Smooth muscle cell (in vitro differentiated cells): ENCODE measurements at regions not wholly inside any gene's neighbourhood (a gene's known extent, or its start where the extent isn't known, plus 50 kb on each side); places are given as distances from the start of the nearest gene placed in this dataset.

Source experiments
- DNase-seq: peaks from one replicate; lab custom pipeline; 2025; ENCODE audit not compliant: unreplicated experiment; lab: John Stamatoyannopoulos, UW
- H2AFZ ChIP-seq: fragments of 200-600 bp; sonication (generic); 2 replicates; pipeline ENCODE4 v1.6.0; 2016; ENCODE audit warnings: antibody characterized with exemption, low read depth, mild to moderate bottlenecking
- H3F3A ChIP-seq: fragments of 200-600 bp; sonication (generic); 2 replicates; pipeline ENCODE4 v1.6.0; 2017; ENCODE audit warnings: antibody characterized with exemption, low read depth
- H3K27ac ChIP-seq: fragments of 200-600 bp; sonication (generic); 2 replicates; pipeline ENCODE4 v1.5.1; 2016; ENCODE audit warnings: low read depth, mild to moderate bottlenecking
- H3K27me3 ChIP-seq: fragments of 200-600 bp; sonication (generic); 2 replicates; pipeline ENCODE4 v1.6.1; 2016; ENCODE audit warnings: low read depth, mild to moderate bottlenecking
- H3K36me3 ChIP-seq: fragments of 200-600 bp; sonication (generic); 2 replicates; pipeline ENCODE4 v1.5.1; 2016; ENCODE audit warnings: low read depth
- H3K4me1 ChIP-seq: fragments of 200-600 bp; sonication (generic); 2 replicates; pipeline ENCODE4 v1.5.1; 2016; ENCODE audit warnings: low read depth
- H3K4me2 ChIP-seq: fragments of 200-600 bp; sonication (generic); 2 replicates; pipeline ENCODE4 v1.6.0; 2016; ENCODE audit warnings: mild to moderate bottlenecking
- H3K4me3 ChIP-seq: fragments of 200-600 bp; sonication (generic); 2 replicates; pipeline ENCODE4 v1.5.1; 2016; ENCODE audit warnings: mild to moderate bottlenecking
- H3K79me2 ChIP-seq: fragments of 200-600 bp; sonication (generic); 2 replicates; pipeline ENCODE4 v1.6.0; 2016; ENCODE audit warnings: low read depth, mild to moderate bottlenecking
- H3K9ac ChIP-seq: fragments of 200-600 bp; sonication (generic); 2 replicates; pipeline ENCODE4 v1.6.0; 2016; ENCODE audit warnings: low read depth
- H3K9me3 ChIP-seq: fragments of 200-600 bp; sonication (generic); replicated peaks from 2 replicates; pipeline ENCODE4 v1.5.1; 2016; ENCODE audit warnings: low read depth
- H4K20me1 ChIP-seq: fragments of 200-600 bp; sonication (generic); 2 replicates; pipeline ENCODE4 v1.6.0; 2016; ENCODE audit warnings: low read depth
- WGBS: methylation state at CpG from one replicate; pipeline ENCODE4 v1.1.7; 2016; ENCODE audit warnings: low lambda C conversion rate; 5-methylcytosine and 5-hydroxymethylcytosine counted together
- TF ChIP-seq, protein P1 (sequence below): fragments of 200-600 bp; sonication (generic); IDR thresholded peaks from 2 replicates; pipeline ENCODE4 v1.5.1; 2017; ENCODE audit warnings: borderline replicate concordance, mild to moderate bottlenecking, antibody characterized with exemption; ENCODE audit not compliant: insufficient read depth, poor library complexity, severe bottlenecking

DNA sequence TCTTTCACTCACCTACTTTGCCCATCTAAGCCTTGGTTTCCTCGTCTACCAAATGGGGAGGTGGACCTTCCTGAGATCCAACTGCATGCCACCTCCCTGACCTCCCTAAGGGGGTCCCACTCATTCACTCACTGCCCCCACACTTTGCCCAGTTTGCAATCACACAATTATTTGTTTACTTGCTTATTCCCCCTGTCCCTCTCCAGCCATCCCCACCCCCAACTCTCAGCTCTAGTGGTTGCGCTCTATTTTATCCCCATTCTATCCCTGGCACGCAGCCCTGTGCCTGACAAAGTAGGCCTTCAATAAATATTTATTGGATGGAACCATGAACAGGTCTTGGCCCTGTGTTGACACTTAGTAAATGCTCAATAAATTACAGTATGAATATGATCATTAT is 130.8 kb upstream of the LARP1 start:
- no peaks in the 10 kb centered on the region for H4K20me1 ChIP-seq
- no peaks in the 10 kb centered on the region for H3K9me3 ChIP-seq
- TF ChIP-seq, protein P1, sequence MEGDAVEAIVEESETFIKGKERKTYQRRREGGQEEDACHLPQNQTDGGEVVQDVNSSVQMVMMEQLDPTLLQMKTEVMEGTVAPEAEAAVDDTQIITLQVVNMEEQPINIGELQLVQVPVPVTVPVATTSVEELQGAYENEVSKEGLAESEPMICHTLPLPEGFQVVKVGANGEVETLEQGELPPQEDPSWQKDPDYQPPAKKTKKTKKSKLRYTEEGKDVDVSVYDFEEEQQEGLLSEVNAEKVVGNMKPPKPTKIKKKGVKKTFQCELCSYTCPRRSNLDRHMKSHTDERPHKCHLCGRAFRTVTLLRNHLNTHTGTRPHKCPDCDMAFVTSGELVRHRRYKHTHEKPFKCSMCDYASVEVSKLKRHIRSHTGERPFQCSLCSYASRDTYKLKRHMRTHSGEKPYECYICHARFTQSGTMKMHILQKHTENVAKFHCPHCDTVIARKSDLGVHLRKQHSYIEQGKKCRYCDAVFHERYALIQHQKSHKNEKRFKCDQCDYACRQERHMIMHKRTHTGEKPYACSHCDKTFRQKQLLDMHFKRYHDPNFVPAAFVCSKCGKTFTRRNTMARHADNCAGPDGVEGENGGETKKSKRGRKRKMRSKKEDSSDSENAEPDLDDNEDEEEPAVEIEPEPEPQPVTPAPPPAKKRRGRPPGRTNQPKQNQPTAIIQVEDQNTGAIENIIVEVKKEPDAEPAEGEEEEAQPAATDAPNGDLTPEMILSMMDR: no peak
- no peaks in the 10 kb centered on the region for H3K4me1 ChIP-seq
- H3K4me3 ChIP-seq: no peak overlapping the region
- H3K4me2 ChIP-seq: no peak overlapping the region
- no peak overlapping the region for H2AFZ ChIP-seq
- WGBS: 97% methylated on average over 3 of the region's 3 CpGs
- peaks cover 5% of the 10 kb centered on the region for H3F3A ChIP-seq
- H3K27me3 ChIP-seq: no peaks in the 10 kb centered on the region
- no peak for DNase-seq
- no peaks in the 10 kb centered on the region for H3K36me3 ChIP-seq
- H3K79me2 ChIP-seq: no peaks in the 10 kb centered on the region
- H3K27ac ChIP-seq: no peak overlapping the region
- H3K9ac ChIP-seq: no peak overlapping the region

DNA sequence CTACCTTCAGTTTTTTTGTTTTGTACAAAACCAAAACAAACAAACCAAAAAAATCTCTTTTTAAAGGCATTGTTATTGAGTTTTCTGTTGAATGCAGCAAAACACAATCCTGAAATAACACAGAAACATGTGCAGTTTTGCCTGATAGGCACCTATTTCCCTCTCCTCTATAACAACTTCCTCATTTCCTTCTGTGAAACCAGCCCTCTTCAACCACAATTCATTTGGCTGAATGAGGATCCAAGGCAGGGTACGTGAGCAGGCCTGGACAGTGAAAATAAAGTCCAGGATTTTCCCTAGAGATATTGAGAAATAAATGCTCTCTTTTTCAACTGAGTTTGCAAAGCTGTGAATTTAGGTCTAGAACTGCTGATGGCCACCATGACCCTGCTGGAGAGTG is 134.8 kb upstream of the LARP1 start:
- H3K79me2 ChIP-seq: no peaks in the 10 kb centered on the region
- H4K20me1 ChIP-seq: no peaks in the 10 kb centered on the region
- H3K36me3 ChIP-seq: no peaks in the 10 kb centered on the region
- no peaks in the 10 kb centered on the region for H3K4me1 ChIP-seq
- DNase-seq: no peak
- H2AFZ ChIP-seq: no peak overlapping the region
- H3K27me3 ChIP-seq: no peaks in the 10 kb centered on the region
- TF ChIP-seq, protein P1: no peak
- H3K27ac ChIP-seq: no peak overlapping the region
- H3K4me3 ChIP-seq: no peak overlapping the region
- H3F3A ChIP-seq: peaks cover 8% of the 10 kb centered on the region
- H3K9ac ChIP-seq: no peak overlapping the region
- H3K9me3 ChIP-seq: no peaks in the 10 kb centered on the region
- H3K4me2 ChIP-seq: no peak overlapping the region
- WGBS: 88% methylated on average over 1 of the region's 1 CpG

DNA sequence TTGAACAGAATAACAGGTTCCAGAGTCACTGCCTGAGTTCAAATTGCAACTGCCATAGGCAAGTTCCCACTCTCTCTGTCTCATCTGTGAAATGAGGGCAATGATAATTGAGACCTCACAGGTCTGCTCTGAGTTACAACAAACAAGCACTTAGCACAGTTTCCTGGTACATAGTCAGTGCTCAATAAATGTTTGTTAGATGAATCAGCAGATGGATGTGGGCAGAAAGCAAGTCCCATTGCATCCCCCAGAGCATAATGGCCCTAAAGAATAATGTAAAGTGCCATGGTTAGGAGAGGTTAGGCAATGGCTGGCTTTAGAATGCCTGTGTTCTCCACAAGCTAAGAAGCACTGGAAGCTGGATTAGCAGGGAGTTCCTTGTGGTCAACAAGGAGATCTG is 136.5 kb upstream of the LARP1 start:
- Histone ChIP-seq H2AFZ (no peak overlapping the region), H3K4me2 (no peak overlapping the region), H3K4me3 (no peak overlapping the region), H3K36me3 (no peaks in the 10 kb centered on the region), H3K9ac (no peak overlapping the region), H3K9me3 (no peaks in the 10 kb centered on the region), H3K79me2 (no peaks in the 10 kb centered on the region), H3K27me3 (no peaks in the 10 kb centered on the region), H3K4me1 (no peaks in the 10 kb centered on the region), H4K20me1 (no peaks in the 10 kb centered on the region), H3K27ac (peak overlapping the region; percentile 7), H3F3A (peaks cover 8% of the 10 kb centered on the region)
- TF ChIP-seq, protein P1: no peak
- DNase-seq: no peak

DNA sequence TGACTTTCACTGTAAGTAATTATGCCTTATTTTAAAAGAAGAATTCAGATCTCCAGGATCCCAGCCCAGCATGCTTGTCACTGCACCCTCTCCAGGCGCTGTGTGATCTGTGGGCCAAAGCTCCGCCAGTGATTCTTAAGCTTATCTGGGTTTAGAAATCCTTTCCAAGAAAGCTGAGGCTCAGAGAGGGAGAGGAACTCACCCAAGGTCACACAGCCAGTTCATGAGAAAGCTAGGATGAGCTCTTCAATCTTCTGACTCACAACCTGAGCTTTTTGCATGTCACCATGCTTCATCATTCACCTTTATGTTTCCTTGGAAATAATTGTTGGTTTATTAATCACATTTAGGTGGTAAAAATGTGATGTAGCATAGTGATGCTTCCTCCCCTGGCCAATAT is 136.6 kb upstream of the HAND1 start:
- Histone ChIP-seq H2AFZ (no peak overlapping the region), H3F3A (peaks cover 8% of the 10 kb centered on the region)

More for the DNA sequence above, 136.6 kb upstream of the HAND1 start:
- Histone ChIP-seq H3K9ac (no peak overlapping the region), H3K4me1 (peaks cover 10% of the 10 kb centered on the region), H3K4me3 (no peak overlapping the region), H3K36me3 (no peaks in the 10 kb centered on the region), H4K20me1 (no peaks in the 10 kb centered on the region), H3K9me3 (no peaks in the 10 kb centered on the region), H3K27ac (no peak overlapping the region), H3K4me2 (no peak overlapping the region), H3K27me3 (no peaks in the 10 kb centered on the region), H3K79me2 (no peaks in the 10 kb centered on the region)
- 98% methylated on average over 2 of the region's 2 CpGs for WGBS
- TF ChIP-seq, protein P1: no peak
- DNase-seq: no peak
